ENCODE measurements at regions not wholly inside any gene's neighbourhood (a gene's known extent, or its start where the extent isn't known, plus 50 kb on each side); places are given as distances from the start of the nearest gene placed in this dataset.

- no peak for DNase-seq (ENCODE audit: low read depth in 2 of 2)
Measured at GRCh38 chr20:63087236-63087871, 80.6 kb upstream of the BHLHE23 start.

- no peak for DNase-seq (ENCODE audit: low read depth in 2 of 2)
Measured at GRCh38 chr20:63086421-63087235, 79.9 kb upstream of the BHLHE23 start.

- no peak for DNase-seq (ENCODE audit: low read depth in 2 of 2)
Measured at GRCh38 chr20:63085151-63085861, 78.5 kb upstream of the BHLHE23 start.

GRCh38 chr20:63084563-63084927, 77.8 kb upstream of the BHLHE23 start:
- DNase-seq (ENCODE audit: low read depth in 2 of 2): no peak

- no peak for DNase-seq (ENCODE audit: low read depth in 2 of 2)
Measured at GRCh38 chr20:63083831-63084562, 77.2 kb upstream of the BHLHE23 start.

- no peak for DNase-seq (ENCODE audit: low read depth in 2 of 2)
Measured at GRCh38 chr20:63082939-63083735, 76.4 kb upstream of the BHLHE23 start.

- no peak for DNase-seq (ENCODE audit: low read depth in 2 of 2)
Measured at GRCh38 chr20:63082308-63082938, 75.7 kb upstream of the BHLHE23 start.

- no peak for DNase-seq (ENCODE audit: low read depth in 2 of 2)
Measured at GRCh38 chr20:63081831-63082230, 75.1 kb upstream of the BHLHE23 start.

- DNase-seq (ENCODE audit: low read depth in 2 of 2): no peak
Measured at GRCh38 chr20:63081351-63081750, 74.6 kb upstream of the BHLHE23 start.

GRCh38 chr20:63080811-63081210, 74.0 kb upstream of the BHLHE23 start:
- DNase-seq (ENCODE audit: low read depth in 2 of 2): no peak

GRCh38 chr20:63080411-63080810, 73.6 kb upstream of the BHLHE23 start:
- no peak for DNase-seq (ENCODE audit: low read depth in 2 of 2)

- no peak for DNase-seq (ENCODE audit: low read depth in 2 of 2)
Measured at GRCh38 chr20:63079971-63080370, 73.2 kb upstream of the BHLHE23 start.

- DNase-seq (ENCODE audit: low read depth in 2 of 2): no peak
Measured at GRCh38 chr20:63077705-63078104, 70.9 kb upstream of the BHLHE23 start.

GRCh38 chr20:63076421-63076820, 69.7 kb upstream of the BHLHE23 start:
- DNase-seq (ENCODE audit: low read depth in 2 of 2): no peak

- no peak for DNase-seq (ENCODE audit: low read depth in 2 of 2)
Measured at GRCh38 chr20:63074631-63075030, 67.9 kb upstream of the BHLHE23 start.

GRCh38 chr20:63074182-63074581, 67.4 kb upstream of the BHLHE23 start:
- DNase-seq (ENCODE audit: low read depth in 2 of 2): no peak

- no peak for DNase-seq (ENCODE audit: low read depth in 2 of 2)
Measured at GRCh38 chr20:63073738-63074065, 66.9 kb upstream of the BHLHE23 start.

GRCh38 chr20:63072991-63073737, 66.4 kb upstream of the BHLHE23 start:
- DNase-seq (ENCODE audit: low read depth in 2 of 2): no peak

GRCh38 chr20:63072231-63072791, 65.5 kb upstream of the BHLHE23 start:
- DNase-seq (ENCODE audit: low read depth in 2 of 2): no peak
